GM19035 (cell line): ENCODE measurements at regions not wholly inside any gene's neighbourhood (a gene's known extent, or its start where the extent isn't known, plus 50 kb on each side); places are given as distances from the start of the nearest gene placed in this dataset.

ENCODE experiments used
- ATAC-seq: cut with Tn5 transposase; IDR thresholded peaks from one replicate; pipeline ENCODE4 v1.9.1; 2021; ENCODE audit not compliant: unreplicated experiment

- no peak for ATAC-seq
These were observed 51.8 kb upstream of the TARDBP start for GRCh38 chr1:10960411-10961299.

GRCh38 chr1:10961300-10961833, 51.1 kb upstream of the TARDBP start:
- ATAC-seq, result no peak

- ATAC-seq, result no peak
These were observed 50.0 kb upstream of the TARDBP start for GRCh38 chr1:10962483-10962882.
